ENCODE measurements at regions not wholly inside any gene's neighbourhood (a gene's known extent, or its start where the extent isn't known, plus 50 kb on each side); places are given as distances from the start of the nearest gene placed in this dataset.

DNA sequence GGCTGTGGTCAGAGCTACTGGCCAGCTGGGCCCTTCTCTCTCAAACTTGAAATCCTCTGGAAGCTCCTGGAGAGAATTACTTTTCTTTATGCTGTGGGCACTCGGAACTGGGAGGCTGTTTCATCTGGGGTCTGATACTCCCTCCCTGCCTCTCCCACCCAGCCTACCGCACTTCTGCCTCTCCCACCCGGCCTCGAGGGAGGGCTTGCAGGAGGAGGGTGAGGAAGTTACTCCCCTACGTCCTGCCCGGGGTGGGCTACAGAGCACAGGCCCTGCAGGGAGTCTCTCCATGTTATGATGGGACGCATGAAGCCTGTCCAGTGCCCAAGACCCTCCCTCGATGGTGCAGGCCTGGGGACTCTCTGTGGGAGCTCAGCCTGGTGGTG lies 584.6 kb upstream of the MKI67 start:
- TF ChIP-seq, protein P1, sequence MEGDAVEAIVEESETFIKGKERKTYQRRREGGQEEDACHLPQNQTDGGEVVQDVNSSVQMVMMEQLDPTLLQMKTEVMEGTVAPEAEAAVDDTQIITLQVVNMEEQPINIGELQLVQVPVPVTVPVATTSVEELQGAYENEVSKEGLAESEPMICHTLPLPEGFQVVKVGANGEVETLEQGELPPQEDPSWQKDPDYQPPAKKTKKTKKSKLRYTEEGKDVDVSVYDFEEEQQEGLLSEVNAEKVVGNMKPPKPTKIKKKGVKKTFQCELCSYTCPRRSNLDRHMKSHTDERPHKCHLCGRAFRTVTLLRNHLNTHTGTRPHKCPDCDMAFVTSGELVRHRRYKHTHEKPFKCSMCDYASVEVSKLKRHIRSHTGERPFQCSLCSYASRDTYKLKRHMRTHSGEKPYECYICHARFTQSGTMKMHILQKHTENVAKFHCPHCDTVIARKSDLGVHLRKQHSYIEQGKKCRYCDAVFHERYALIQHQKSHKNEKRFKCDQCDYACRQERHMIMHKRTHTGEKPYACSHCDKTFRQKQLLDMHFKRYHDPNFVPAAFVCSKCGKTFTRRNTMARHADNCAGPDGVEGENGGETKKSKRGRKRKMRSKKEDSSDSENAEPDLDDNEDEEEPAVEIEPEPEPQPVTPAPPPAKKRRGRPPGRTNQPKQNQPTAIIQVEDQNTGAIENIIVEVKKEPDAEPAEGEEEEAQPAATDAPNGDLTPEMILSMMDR (IDR thresholded peaks at IDR 0.05) = no peak
- TF ChIP-seq EZH2 (IDR thresholded peaks at IDR 0.05) = no peak
